CD8-positive, alpha-beta memory T cell (primary cell): ENCODE measurements at regions not wholly inside any gene's neighbourhood (a gene's known extent, or its start where the extent isn't known, plus 50 kb on each side); places are given as distances from the start of the nearest gene placed in this dataset.
A peak's percentile ranks its signal among the peaks of the same experiment; 100 is the strongest.
"Not testable (repeated sequence)": the region's sequence is repeated elsewhere in the genome, so short reads cannot be mapped to it uniquely, and the experiment has no call there.

Source experiments
- CTCF ChIA-PET: fragments of 350-600 bp; sonication (Branson Sonifier 250); formaldehyde crosslinking; loops from one replicate; lab custom pipeline; 2021; ENCODE audit warnings: antibody characterized with exemption; lab: Charles Lee
- POLR2A ChIA-PET: fragments of 350-600 bp; sonication (Branson Sonifier 250); formaldehyde crosslinking; loops from one replicate; lab custom pipeline; 2021; ENCODE audit warnings: antibody characterized with exemption; lab: Charles Lee
- DNase-seq, 5 donors: peaks; one replicate each; pipeline versions ENCODE4 v3.0.0 to v3.0.0-alpha.2; 2020 to 2022; ENCODE audit warnings: mixed read lengths in 1 of 5
- H3K27ac ChIP-seq: one replicate; pipeline ENCODE4 v1.7.0; 2013; ENCODE audit warnings: low read depth, mild to moderate bottlenecking, low read length, moderate library complexity
- H3K27me3 ChIP-seq: 2 replicates; pipeline ENCODE4 v1.7.0; 2013; ENCODE audit warnings: low read length, mild to moderate bottlenecking; ENCODE audit not compliant: insufficient read depth, poor library complexity, severe bottlenecking
- H3K36me3 ChIP-seq: 2 replicates; pipeline ENCODE4 v1.7.0; 2013; ENCODE audit warnings: mild to moderate bottlenecking, low read length, moderate library complexity; ENCODE audit not compliant: insufficient read depth
- H3K4me1 ChIP-seq: 2 replicates; pipeline ENCODE4 v1.7.0; 2013; ENCODE audit warnings: mild to moderate bottlenecking, low read length, moderate library complexity; ENCODE audit not compliant: insufficient read depth
- H3K4me3 ChIP-seq: 2 replicates; pipeline ENCODE4 v1.7.0; 2013; ENCODE audit warnings: mild to moderate bottlenecking, low read length
- H3K9me3 ChIP-seq: 2 replicates; pipeline ENCODE4 v1.7.0; 2013; ENCODE audit warnings: mild to moderate bottlenecking, low read length
- H3K27ac Mint-ChIP-seq, 8 donors: one replicate each; pipeline ENCODE4 v1.8.0; 2020 to 2021; ENCODE audit warnings: mixed read lengths in 8 of 8, mild to moderate bottlenecking in 6 of 8, inconsistent platforms in 3 of 8, moderate library complexity in 3 of 8
- H3K27me3 Mint-ChIP-seq, 2 donors: one replicate each; pipeline ENCODE4 v1.8.0; 2020 to 2021; ENCODE audit warnings: mixed read lengths in 2 of 2, mild to moderate bottlenecking in 1 of 2, moderate library complexity in 1 of 2
- H3K36me3 Mint-ChIP-seq, 3 donors: one replicate each; pipeline ENCODE4 v1.8.0; 2020 to 2021; ENCODE audit warnings: mixed read lengths in 3 of 3, inconsistent platforms in 1 of 3, mild to moderate bottlenecking in 1 of 3
- H3K4me1 Mint-ChIP-seq, 3 donors: one replicate each; pipeline ENCODE4 v1.8.0; 2020 to 2021; ENCODE audit warnings: mixed read lengths in 3 of 3, inconsistent platforms in 1 of 3, mild to moderate bottlenecking in 1 of 3
- H3K4me3 Mint-ChIP-seq, 7 donors: one replicate each; pipeline ENCODE4 v1.8.0; 2020 to 2021; ENCODE audit warnings: mixed read lengths in 7 of 7, mild to moderate bottlenecking in 6 of 7, moderate library complexity in 4 of 7, inconsistent platforms in 2 of 7
- H3K9me3 Mint-ChIP-seq, 5 donors: one replicate each; pipeline ENCODE4 v1.8.0; 2020 to 2022; ENCODE audit warnings: mixed read lengths in 5 of 5, mild to moderate bottlenecking in 3 of 5, moderate library complexity in 2 of 5, inconsistent platforms in 1 of 5

DNA sequence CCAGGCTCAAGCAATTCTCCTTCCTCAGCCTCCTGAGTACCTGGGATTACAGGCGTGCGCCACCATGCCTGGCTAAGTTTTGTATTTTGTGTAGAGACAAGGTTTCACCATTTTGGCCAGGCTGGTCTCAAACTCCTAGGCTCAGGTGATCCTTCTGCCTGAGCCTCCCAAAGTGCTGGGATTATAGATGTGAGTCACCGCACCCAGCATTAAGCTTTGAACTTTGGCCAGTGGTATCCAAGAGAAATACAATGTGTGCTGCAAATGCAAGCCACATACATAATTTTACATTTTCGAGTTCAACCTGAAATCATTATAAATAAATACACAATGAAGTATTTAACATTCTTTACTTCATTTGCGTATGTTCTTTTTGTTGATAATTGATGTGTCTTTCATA is 82.9 kb upstream of the VKORC1L1 start:
- H3K9me3 ChIP-seq, CTCF ChIA-PET, H3K27me3 Mint-ChIP-seq, H3K27me3 ChIP-seq, H3K27ac ChIP-seq, H3K36me3 Mint-ChIP-seq, POLR2A ChIA-PET, H3K36me3 ChIP-seq, H3K4me1 Mint-ChIP-seq, H3K9me3 Mint-ChIP-seq, H3K4me3 ChIP-seq, H3K27ac Mint-ChIP-seq, DNase-seq, H3K4me3 Mint-ChIP-seq, H3K4me1 ChIP-seq: not testable (repeated sequence)

DNA sequence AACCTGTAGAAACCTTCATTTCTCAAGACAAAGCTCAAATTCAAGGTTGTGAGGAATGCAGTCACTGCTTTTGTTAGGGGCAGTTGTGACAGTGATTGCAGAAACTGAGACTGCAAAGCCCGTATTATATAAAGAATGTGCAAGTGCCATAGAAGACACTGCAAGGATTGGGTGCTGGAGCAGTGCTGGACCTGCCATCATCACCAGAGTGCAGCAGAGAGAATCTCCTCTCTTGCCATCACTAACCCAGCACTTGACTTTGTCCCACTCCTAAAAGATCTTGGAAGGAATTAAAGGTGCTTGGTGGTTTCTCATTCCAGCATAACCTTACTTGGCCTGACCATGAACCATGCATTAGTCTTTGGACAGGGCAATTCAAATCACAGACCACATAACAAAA is 81.1 kb upstream of the VKORC1L1 start:
- POLR2A ChIA-PET, H3K27me3 ChIP-seq, CTCF ChIA-PET, H3K36me3 Mint-ChIP-seq, DNase-seq, H3K4me1 Mint-ChIP-seq, H3K9me3 ChIP-seq, H3K9me3 Mint-ChIP-seq, H3K27ac ChIP-seq, H3K4me1 ChIP-seq, H3K4me3 ChIP-seq, H3K27ac Mint-ChIP-seq, H3K4me3 Mint-ChIP-seq, H3K36me3 ChIP-seq, H3K27me3 Mint-ChIP-seq: not testable (repeated sequence)

DNA sequence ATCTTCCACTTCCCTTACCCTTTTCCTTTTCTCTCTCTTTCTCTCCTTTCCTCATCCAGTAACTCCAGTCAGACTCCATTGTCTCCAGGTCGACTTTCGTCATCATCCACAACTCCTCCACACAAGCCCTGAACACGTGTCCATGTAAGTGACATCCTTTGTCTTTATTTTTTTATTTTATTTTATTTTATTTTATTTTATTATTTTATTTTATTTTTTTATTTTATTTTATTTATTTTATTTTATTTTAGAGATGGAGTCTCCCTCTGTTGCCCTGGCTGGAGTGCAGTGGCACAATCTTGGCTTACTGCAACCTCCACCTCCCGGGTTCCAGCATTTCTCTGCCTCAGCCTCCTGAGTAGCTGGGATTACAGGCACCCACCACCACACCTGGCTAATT is 80.1 kb upstream of the VKORC1L1 start:
- H3K9me3 ChIP-seq, H3K4me3 Mint-ChIP-seq, CTCF ChIA-PET, H3K27me3 Mint-ChIP-seq, POLR2A ChIA-PET, H3K27ac ChIP-seq, H3K4me1 ChIP-seq, H3K36me3 ChIP-seq, H3K4me1 Mint-ChIP-seq, H3K27ac Mint-ChIP-seq, H3K9me3 Mint-ChIP-seq, DNase-seq, H3K27me3 ChIP-seq, H3K4me3 ChIP-seq, H3K36me3 Mint-ChIP-seq: not testable (repeated sequence)

DNA sequence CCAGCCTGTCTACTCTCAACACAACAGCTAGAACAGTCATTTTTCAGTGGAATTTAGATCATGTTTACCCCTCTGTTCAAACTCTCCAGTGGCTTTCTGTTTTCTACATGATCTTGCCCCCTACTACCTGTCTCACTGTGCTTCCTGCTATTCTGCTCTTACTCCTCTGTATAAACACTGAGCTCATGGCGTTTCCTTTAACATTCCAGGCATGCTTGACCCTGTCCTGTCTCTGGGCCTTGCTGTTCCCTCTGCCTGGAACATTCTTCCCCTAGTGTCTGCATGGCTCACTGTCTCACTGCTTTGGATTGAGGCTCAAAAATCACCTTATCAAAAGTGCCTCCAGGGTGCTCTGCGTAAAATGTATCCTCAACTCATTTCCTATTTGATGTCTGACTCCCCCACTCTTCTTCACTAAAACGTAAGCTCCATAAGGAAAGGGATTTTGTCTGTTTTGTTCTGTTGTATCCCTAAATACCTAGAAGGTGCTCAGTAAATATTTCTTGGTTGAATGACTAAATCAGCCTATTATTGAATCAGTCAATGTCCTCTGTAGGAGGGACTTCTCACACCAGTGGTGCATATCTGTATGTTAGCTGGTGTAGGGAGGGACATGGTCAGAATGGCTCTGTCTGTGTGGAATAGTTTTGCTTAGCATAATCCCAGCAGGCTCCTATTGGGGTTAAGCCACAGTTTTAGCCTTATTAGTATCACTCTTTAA is 78.0 kb upstream of the VKORC1L1 start:
- CTCF ChIA-PET: interaction anchor here (1.3 kb wide), 1 partner anchor 44 kb away, joined by 3 read pairs; no protein-coding TSS in a partner anchor
- H3K4me3 Mint-ChIP-seq, H3K4me3 ChIP-seq, DNase-seq, H3K27ac Mint-ChIP-seq, H3K27ac ChIP-seq, H3K27me3 Mint-ChIP-seq, H3K9me3 Mint-ChIP-seq, H3K27me3 ChIP-seq, POLR2A ChIA-PET, H3K4me1 ChIP-seq, H3K36me3 Mint-ChIP-seq, H3K9me3 ChIP-seq, H3K36me3 ChIP-seq: not testable (repeated sequence)
- peaks cover 10 to 14% (median 13%) of the 10 kb centered on the region in 3 donors for H3K4me1 Mint-ChIP-seq

DNA sequence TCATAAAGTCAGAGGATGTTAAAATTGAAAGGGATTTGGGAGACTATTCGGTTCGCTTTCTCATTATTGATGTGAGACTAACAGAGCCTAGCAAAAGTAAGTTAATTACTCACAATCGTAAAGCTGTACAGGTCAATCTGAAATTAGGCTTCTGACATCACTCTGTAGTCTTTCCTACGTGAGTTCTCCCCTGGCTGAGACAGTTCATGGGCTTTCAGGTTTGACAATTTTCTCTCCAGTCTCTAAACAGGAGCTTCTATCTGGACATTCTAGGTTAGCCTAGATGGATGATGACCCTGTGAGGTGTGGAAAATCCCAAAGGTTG is 77.5 kb upstream of the VKORC1L1 start:
- POLR2A ChIA-PET, H3K9me3 ChIP-seq, DNase-seq, H3K27ac ChIP-seq, H3K27me3 Mint-ChIP-seq, H3K4me3 Mint-ChIP-seq, H3K27me3 ChIP-seq, H3K27ac Mint-ChIP-seq, H3K4me1 ChIP-seq, H3K9me3 Mint-ChIP-seq, H3K36me3 ChIP-seq, CTCF ChIA-PET, H3K36me3 Mint-ChIP-seq, H3K4me3 ChIP-seq: not testable (repeated sequence)
- H3K4me1 Mint-ChIP-seq: peaks cover 10 to 14% (median 13%) of the 10 kb centered on the region in 3 donors

DNA sequence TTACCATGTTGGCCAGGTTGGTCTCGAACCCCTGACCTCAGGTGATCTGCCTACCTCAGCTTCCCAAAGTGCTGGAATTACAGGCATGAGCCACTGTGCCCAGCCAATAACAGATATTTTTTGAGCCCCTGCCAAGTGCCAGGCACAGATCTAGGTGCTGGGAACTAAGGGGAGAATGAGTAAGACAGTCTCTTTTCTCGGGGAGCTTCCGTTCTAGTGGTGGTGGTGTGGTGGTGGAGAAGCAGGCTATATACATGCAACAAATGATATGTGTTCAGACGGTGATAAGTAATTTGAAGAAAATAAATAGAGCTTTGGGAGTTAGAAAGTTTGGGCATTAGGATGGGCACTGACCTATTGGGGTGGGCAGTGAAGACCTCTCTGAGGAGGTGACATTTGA is 76.7 kb upstream of the VKORC1L1 start:
- Histone ChIP-seq H3K27me3 (no peaks in the 10 kb centered on the region), H3K9me3 (no peaks in the 10 kb centered on the region), H3K36me3 (no peaks in the 10 kb centered on the region), H3K4me3 (no peak overlapping the region), H3K4me1 (peaks cover 4% of the 10 kb centered on the region), H3K27ac (no peak overlapping the region)
- POLR2A ChIA-PET: no interaction called here
- no peaks in the 10 kb centered on the region for H3K9me3 Mint-ChIP-seq
- CTCF ChIA-PET: no interaction called here
- no peak for DNase-seq
- peaks cover 0 to 2% (median 1%) of the 10 kb centered on the region in 3 donors for H3K36me3 Mint-ChIP-seq
- H3K27ac Mint-ChIP-seq: no peak overlapping the region
- peaks cover 10 to 14% (median 13%) of the 10 kb centered on the region in 3 donors for H3K4me1 Mint-ChIP-seq
- H3K27me3 Mint-ChIP-seq: peaks cover 0 to 2% of the 10 kb centered on the region in 2 donors
- no peak overlapping the region for H3K4me3 Mint-ChIP-seq

DNA sequence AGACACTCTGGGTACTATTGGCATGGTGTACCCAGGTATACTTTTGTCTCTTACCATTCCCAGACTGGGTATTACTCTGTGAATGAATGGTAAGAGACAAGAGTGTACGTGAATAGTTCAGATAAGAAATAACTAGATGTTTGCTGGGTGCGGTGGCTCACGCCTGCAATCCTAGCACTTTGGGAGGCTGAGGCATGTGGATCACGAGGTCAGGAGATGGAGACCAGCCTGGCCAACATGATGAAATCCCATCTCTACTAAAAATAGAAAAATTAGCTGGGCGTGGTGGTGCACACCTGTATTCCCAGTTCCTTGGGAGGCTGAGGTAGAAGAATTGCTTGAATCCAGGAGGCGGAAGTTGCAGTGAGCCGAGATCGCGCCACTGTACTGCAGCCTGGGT is 75.8 kb upstream of the VKORC1L1 start:
- H3K27ac ChIP-seq, H3K27me3 ChIP-seq, CTCF ChIA-PET, H3K4me3 ChIP-seq, H3K9me3 ChIP-seq, H3K36me3 ChIP-seq, DNase-seq, H3K36me3 Mint-ChIP-seq, H3K9me3 Mint-ChIP-seq, H3K4me3 Mint-ChIP-seq, H3K27me3 Mint-ChIP-seq, POLR2A ChIA-PET, H3K4me1 ChIP-seq: not testable (repeated sequence)
- H3K27ac Mint-ChIP-seq: peak overlapping the region in 2 of 8 donors; percentile 26 to 56
- H3K4me1 Mint-ChIP-seq: peaks cover 10 to 14% (median 13%) of the 10 kb centered on the region in 3 donors

DNA sequence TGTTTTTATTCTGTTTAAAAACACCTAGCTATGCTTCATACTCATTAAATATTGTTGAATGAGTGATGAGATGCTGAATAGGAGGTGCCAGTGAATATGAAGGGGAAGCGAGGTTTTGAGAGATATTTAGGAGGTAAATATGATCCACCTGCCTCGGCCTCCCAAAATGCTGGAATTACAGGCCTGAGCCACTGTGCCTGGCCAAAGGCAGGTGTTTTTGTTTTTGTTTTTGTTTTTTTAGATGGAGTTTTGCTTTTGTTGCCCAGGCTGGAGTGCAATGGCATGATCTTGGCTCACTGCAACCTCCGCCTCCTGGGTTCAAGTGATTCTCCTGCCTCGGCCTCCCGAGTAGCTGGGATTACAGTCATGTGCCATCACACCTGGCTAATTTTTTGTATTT is 75.3 kb upstream of the VKORC1L1 start:
- DNase-seq: not testable (repeated sequence)

More for the DNA sequence above, 75.3 kb upstream of the VKORC1L1 start:
- H3K9me3 ChIP-seq, CTCF ChIA-PET, H3K27ac Mint-ChIP-seq, H3K9me3 Mint-ChIP-seq, H3K27ac ChIP-seq, H3K4me3 ChIP-seq, H3K27me3 Mint-ChIP-seq, POLR2A ChIA-PET, H3K36me3 Mint-ChIP-seq, H3K27me3 ChIP-seq, H3K4me3 Mint-ChIP-seq, H3K36me3 ChIP-seq, H3K4me1 ChIP-seq: not testable (repeated sequence)
- peaks cover 10 to 14% (median 13%) of the 10 kb centered on the region in 3 donors for H3K4me1 Mint-ChIP-seq
